SW 1271 (cell line): ENCODE measurements at regions not wholly inside any gene's neighbourhood (a gene's known extent, or its start where the extent isn't known, plus 50 kb on each side); places are given as distances from the start of the nearest gene placed in this dataset.
"Not testable (repeated sequence)": the region's sequence is repeated elsewhere in the genome, so short reads cannot be mapped to it uniquely, and the experiment has no call there.

Experiments
- DNase-seq, 2 experiments: peaks; one replicate each; lab custom pipeline; 2025; lab: John Stamatoyannopoulos, UW

DNA sequence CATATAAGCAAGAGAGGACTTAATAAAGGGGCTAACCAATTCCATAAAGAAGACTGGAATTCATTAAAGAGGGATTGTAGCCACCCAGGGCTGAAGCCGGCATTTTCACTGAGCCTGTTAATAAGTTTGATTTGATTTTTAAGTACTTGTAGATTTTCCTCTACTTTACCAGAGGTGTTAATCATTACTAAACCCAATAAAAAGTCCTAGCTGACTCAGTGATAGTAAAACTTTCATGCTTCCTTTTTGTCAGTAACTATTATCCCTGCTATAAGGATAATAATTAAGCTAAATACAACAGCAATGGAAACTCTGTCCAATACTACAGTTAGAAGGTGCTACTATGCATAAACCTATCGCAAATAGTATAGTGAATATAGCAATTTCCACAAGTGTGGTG is 260.2 kb downstream of the CEMIP2 start:
- DNase-seq = not testable (repeated sequence)

DNA sequence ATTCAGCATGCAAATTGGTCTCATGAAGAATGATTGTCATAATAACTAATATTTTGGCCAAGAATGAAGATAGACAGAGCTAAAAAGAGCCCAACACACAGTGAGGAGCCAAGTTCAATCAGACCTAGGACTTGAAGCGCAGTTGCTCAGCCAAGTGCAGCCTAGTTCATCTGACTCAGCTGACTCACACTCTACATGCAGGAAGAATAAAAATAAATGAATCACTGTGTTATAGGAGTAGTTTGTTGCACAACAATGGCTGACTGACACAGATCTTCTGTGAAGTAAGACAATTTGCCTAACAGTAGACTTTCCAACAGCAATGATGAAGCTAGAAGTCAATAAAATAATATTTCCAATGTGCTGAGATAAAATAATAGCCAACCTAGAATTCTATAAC is 261.5 kb downstream of the CEMIP2 start:
- DNase-seq = no peak

DNA sequence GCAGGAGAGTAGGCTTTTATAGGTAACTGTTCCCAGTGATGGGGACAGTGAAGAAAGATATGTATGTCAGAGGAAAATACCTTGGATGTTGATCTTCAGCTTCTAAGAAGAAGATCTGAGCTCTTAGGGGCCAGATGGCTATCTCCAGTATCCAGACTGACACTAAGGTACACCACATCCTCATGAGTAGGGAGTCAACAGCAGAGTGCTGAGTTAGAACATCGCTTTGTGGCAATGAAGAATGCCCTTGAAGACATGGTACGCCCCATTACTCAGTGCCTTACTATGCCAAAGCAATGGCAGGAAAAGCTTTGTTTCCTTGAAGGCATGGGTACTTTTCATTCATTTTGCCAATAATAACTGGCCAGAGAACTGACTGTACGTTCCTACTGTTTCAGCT is 263.7 kb downstream of the CEMIP2 start:
- no peak for DNase-seq

DNA sequence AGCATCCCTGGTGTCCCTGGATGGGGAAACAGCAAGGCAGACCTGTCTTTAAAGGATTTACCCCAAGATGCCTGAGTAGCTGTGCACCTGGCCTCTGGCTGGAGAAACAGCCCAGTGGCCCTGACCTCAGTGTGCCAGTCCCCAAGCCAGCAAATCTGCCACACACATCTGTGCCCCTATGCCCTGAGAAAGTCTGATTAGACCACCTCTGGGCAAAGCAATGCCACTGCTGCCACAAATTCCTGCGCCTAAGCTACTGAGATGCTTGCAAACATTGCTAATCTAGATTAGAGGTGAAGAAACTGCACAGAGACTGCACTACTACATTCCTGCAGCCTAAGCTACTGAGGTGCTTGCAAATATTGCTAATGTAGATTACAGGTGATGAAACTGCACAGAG is 269.6 kb downstream of the CEMIP2 start:
- DNase-seq = no peak

DNA sequence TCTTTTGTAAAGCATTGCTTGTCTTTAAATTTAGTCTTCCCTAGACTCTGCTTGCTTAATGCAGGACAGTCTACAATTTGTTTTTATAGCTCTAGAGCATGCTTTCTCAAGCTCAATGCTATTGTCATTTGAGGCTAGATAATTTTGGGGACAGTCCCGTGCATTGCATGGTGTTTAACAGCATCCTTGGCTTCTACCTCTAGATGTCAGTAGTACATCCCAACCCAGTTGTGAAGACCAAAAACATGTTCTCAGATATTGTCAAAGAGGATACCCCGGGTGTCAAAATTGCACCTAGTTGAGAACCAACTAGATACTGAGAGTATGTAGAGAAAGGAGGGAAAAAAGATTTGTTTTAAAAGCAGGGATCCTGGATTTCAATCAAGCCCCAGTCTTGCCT is 277.5 kb downstream of the CEMIP2 start:
- no peak for DNase-seq

DNA sequence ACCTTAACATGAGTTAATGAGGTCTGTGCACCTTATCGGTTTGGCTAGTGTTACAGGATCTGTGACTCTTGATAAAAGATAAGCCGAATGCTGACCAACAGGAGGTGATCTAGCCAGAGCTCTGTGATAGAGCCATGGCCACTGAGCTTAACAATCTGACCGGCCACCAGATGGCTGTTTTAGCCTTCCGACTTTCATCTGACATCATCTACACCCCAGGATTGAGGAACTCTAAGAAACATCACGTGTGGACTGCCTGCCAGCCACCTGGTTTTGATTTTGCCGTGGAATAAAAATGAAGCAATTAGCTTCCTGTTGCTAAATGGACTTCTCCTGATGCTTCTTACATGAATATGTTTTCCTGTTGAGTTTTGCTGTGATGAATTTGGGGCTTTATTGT is 281.3 kb downstream of the CEMIP2 start:
- no peak for DNase-seq

DNA sequence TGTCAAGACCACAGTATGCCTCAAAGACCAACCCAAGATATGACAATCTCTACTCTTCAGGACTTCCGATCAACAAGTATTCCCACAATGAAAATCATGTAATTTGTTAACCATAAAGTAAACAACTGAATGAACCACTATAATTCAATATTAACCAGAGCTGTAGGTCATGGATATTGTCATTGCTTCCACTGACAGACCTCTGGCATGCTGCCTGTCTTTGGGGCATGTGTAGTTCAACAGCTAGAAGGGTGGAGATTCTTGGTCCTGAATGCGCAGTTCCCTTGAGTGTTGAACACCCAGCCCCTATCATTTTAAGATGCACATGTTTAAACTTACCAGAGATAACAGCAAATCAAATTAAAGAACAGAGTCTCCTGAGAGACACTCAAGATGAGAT is 283.0 kb downstream of the CEMIP2 start:
- DNase-seq = no peak

DNA sequence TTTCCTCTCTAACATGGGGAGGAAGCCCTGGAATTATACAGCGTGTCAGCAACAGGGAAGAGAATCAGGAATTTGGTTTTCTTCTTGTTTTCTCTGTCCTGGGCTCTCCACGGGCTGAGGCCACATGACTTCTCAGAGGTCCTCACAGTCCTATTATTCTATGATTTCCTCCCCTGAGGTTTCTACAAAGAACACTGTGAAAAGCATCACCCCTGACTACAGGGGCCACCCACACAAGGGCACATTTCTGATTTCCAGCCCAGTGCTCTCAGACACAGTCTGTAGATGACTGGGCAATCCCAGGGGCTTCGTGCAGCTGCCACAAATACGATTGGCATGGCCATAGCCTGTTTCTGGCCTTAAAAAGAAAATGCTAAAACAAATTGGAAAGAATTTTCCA is 284.9 kb downstream of the CEMIP2 start:
- no peak for DNase-seq

DNA sequence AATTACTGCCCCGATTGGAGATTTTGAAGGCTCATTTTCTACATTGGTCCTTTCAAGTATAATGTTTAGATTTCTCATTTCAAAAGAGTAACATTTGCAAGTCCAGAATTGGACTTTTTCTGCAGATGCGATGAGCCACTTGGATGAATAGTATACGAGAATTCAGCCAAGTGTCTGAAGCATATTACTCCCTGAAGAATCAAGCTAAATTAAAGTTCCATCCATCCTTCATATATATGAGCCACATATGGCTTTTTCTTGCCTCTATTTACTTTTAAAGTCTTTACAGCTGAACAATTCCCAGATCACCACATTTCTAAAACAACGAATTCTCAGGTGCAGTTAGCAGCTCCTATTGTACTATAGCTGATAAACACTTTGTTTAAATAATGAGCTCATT is 288.7 kb downstream of the CEMIP2 start:
- DNase-seq = no peak

DNA sequence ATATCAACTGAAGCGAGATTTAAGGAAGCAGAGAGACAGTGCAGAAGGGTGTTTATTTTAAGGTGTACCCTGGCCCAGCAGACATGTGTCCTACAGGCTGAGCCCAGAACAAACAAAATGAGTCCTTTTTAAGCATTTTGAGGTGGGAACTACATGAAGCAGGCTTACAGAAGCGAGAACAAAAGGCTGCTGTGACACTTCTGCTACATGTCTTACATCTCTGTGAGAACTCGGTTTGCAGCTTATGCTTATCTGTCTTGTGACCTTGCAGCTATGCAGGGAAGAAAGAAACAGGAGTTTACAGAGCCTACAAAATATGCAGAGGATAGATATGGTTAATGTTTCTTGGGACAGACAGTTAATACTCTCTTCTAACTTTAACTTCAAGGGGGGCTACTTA is 295.9 kb downstream of the CEMIP2 start:
- no peak for DNase-seq

DNA sequence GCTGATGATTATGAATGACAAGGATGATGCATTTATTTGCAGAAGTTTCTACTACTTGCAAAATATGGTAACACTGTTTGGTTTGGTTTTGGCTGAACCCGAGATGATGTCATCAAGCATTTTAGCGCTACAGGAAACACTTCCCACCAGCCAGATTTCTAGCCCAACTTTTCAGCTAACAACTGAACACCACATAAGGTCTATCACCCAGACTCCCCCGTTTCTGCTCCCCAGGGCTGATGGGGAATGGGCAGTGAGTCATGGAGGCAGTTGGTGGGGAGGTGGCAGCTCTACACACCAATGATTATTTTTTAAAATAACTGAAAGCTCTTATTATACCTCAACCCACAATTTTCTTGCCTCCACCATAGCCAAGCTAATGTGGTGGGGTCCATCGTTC is 302.9 kb downstream of the CEMIP2 start:
- DNase-seq = no peak

DNA sequence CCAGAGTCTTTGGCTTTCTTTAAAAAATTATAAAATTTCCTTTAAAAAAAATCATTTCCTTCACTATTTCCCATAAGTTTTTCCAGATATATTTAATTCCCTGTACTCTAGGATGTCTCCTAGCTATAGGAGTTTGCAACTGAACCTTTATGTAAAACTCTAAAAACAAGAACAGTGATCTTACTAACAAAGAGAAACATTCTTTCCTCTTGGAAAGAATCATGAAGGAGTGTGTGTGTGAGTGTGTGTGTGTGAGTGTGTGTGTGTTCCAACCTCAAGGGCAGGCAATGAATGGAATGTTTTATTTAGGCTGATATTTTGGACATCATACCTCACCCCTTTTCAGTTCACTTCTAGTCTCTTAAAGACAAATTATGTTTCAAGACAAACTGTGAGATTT is 309.2 kb downstream of the CEMIP2 start:
- DNase-seq = no peak

DNA sequence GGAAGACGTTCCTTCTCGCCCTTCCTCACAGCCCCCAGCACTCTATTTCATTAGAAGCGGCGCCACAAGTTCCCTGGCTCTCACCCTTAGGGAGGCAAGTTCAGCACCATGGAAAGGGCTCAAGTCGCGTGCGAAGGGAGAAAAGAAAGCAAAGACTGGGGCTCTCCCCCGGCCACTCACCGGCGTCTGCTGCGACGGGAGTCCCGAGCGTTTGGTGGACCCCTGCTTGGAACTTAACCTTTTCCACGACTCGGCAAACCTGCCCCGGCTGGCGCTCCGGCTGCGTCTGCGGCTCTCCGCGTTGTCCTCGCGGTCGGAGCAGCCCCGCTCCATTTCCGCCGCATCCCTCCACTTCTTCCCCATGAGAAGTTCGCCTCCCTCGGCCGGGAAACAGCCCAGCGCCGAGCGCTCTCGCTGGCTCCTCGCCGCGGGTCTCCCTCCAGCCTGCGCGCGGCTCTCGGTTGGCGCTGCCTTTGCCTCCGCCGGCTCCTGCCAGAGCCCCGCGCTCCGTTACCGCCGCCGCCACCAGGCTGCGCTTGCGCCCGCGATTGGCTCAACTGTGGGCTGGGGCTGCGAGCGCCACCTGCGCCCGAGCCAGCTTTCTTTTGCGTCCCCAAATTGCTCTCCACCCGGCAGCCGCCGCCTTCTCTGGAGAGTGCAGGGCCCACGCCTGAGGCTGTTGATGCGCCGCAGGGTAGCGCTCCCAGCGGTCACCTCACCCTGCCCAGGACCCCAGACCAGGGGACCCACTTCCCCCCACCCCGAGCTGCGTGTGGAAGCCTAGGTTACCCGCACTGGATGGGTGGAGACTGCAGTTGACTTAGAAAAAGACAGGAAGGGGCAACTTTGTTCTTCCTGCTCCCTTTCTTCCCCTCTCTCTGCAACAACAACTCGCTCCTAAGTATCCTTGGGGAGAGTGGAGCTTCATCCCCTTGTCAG is 321.6 kb downstream of the CEMIP2 start:
- peak in 1 of 2 experiments; percentile 15 for DNase-seq

DNA sequence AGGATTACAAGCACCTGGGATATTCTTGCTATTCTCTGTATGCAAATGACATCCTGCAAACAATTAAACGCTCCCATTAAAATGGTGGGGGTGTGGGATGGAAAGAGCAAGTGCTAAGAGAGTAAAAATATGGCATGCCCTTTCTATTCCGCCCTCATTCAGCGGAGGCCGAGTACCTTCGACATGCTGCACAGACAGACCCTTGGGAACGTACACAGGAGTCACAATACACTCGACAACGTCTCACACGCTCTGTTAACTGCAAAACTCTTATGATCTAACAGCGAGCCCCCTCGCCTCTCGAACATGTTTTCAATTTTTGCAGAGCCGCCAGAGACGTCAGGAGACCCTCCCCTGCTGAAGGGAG is 322.2 kb downstream of the CEMIP2 start:
- DNase-seq = no peak

DNA sequence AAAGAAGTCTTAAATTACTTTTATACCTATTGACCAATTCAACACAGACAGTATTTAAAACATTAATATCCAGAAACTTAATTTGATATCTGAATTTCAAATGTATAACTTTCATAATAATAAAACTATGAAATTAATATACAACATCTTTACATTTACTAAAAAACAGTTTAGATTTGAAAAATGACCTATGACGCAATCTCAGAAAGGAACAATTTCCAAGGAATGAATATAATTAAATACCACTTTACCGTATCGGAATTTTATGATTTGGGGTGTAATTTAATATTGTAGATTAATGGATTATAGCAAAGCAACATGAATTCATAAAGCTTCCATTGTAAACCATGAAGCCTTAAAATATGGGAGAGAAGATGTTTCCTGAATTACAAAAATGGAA is 321.5 kb upstream of the TRPM3 start:
- no peak for DNase-seq

DNA sequence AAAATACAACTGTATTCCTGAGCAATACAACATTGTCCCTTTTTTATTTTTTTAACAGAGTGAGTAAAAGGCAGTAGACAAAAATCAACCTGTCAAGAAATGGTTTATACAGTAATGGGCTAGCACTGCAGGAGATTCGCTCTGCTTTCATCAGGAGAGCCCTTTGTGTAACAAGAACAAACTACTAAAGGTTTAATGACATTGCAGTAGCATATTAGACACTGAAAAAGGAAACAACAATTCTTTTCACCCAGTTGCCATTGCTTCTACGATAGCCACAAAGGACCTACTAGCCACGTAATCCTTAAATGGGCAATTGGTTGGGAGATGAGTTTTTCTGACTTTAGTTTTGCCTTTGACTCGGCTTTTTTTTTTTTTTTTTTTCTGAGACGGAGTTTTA is 319.8 kb upstream of the TRPM3 start:
- DNase-seq = no peak

DNA sequence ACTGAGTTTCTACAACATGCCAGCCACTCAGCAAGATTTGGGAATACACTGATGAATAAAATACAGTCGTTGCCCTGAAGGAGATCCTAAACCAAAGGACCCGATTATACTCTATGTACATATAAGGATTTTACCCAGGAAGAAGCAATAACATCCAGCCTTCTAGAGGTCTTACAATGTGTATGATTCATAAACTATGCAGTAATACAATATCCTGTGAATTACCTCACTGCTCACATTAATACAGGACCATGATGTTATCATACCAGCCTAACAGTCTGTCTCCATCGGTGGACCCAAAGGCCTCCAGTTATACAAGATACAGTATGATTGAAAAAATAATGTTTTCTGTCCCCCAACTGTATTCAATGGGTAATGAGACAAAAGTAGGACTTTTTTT is 310.5 kb upstream of the TRPM3 start:
- DNase-seq = no peak

DNA sequence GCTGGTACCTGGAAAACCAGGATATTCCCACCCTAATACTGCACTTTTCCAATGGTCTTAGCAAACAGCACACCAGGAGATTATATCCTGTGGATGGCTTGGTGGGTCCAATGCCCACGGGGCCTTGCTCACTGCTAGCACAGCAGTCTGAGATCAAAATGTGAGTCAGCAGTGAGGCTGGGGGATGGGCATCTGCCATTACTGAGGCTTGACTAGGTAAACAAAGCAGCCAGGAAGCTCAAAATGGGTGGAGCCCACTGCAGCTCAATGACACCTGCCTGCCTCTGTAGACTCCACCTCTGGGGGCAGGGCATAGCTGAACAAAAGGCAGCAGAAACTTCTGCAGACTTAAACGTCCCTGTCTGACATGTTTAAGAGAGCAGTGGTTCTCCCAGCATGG is 285.9 kb upstream of the TRPM3 start:
- not testable (repeated sequence) for DNase-seq

DNA sequence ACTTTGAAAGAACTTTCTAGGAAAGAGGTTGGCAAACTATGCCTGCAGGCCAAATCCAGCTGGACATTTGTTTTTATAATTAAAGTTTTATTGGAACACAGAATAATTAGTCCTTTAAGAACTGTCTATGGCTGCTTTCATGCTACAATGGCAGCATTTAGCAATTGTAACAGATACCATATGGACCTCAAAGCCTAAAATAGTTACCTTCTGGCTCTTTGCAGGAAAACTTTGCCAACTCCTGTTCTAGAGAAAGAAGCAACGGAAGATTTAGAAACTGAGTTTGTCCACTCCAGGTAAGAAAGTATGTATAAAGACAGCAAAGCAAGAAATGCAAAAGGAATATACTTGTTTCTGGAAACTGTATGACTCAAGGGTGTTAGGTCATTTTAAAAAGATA is 281.7 kb upstream of the TRPM3 start:
- no peak for DNase-seq

DNA sequence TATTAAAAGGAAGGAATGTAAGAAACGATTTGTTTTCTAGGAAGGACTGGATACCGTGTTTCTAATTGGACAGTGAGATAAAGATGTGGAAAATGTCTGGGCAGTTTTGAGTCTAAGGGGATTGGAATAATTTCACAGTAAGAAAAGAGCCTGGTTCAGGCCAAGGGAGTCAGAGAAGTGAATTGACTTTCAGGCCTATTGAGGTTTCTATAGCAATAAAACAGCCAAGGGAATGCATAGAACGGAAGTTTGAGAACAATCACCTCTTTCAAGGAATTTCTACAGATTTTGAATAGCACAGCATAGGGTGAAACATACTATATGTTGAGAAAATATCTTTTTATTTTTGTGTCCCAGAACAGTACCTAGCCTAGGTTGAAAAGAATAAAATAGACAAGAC is 271.6 kb upstream of the TRPM3 start:
- DNase-seq = no peak

DNA sequence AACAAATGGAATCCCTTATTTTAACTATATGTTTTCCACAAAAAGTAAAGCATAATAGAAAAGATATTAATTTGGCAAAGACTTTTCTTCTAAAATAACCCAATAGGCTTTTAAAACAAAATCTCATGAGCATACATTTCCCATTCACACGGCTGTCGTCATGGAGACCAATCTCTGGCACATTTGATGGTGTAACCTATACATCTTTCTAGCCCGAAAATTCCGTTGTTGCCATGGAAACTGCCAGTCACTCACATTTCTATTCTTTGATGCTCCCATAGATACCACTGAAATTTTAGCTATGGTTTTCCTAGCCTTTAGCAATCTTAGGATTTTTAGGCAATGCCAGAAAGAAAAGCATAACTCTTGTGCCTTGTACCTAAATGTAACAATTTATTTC is 262.9 kb upstream of the TRPM3 start:
- DNase-seq = no peak

DNA sequence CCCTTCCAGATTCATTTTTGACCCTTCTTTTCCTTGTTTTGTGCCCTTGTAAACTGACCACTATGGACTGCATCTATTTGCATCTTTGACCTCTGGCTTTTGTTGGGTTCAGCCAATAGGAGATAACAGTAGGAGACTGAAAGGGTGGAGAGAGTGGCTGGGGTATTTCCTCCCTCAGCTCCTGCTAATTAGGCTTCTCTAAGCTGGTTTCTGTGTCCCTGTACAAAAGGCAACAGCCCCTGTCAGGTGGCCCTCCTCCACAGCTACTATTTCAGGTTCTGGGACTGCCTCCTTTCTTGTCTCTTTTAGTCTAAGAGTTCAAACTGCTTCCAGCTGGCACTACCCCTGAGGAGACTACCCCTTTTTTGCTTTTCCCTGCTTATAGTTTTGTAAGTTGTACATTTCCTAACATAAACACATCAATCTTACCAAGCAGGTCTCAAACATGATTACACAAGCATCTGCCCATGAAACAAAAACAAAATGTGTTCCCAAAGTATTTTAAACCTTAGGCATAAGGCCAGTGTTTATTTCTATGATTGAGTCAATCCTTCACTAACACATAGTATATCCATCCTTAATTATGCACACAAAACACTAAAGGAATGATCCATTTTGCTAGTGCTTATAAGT is 262.0 kb upstream of the TRPM3 start:
- no peak for DNase-seq

DNA sequence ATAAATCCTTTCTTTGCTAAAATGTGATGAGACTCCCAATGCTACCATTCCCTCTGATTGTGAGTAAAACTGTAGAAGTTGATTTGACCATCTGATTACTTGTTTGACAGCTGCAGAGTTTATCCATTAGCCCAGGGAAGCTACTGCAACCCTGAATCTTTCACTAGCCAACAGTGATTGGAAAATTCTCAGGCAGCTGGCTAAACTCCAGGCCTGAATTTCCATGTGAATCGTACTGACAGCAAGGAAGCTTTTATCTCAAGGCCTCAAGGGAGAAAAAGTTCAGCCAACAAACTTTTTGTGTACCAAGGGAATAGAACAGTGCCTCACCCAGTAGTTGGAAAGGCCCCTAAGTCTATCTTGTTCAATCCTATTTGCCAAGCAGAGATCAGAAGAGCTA is 246.7 kb upstream of the TRPM3 start:
- DNase-seq = no peak
